Stimulated activated CD4-positive, alpha-beta T cell treated with anti-CD3 and anti-CD28 coated beads, TNF-alpha, amount 100 ng/mL, for 1 hour (primary cell): ENCODE measurements at regions not wholly inside any gene's neighbourhood (a gene's known extent, or its start where the extent isn't known, plus 50 kb on each side); places are given as distances from the start of the nearest gene placed in this dataset.
"Not testable (repeated sequence)": the region's sequence is repeated elsewhere in the genome, so short reads cannot be mapped to it uniquely, and the experiment has no call there.

Experiments used
- DNase-seq, 3 donors: peaks; one replicate each; pipeline ENCODE4 v3.0.0-alpha.2; 2020; ENCODE audit warnings: low read depth in 3 of 3, low spot score in 1 of 3

DNA sequence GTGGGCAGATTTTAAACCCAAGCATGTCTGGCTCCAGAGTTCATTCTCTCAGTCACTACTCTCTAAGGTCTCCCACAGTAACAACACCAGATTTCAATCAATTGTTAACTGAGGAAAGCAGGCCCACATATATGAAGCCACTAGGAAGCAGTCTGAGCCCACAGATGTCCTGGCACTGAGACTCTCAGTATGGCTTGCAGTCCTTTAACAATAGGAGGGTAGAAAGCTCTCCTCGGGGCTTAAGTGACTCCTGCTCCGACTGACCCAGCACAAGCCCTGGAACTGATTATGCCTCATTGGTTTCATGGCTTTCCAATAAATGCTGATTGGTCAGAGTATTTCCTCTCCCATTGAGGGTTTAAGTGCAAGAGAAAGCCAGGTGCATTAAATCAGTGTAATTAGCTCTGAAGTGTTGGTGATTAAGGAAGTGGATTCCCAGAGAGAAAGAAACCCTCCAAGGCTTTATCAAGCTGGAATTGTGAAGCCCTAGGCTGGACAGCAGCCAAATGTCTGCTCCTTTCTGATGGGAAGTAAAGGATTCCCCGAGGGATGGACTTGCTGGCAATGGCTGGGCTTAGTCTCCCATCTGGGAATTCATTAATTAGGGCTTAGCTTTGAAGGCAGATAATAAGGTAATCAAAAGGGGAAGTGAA, 76.6 kb upstream of the PROKR2 start:
- DNase-seq, result no peak

DNA sequence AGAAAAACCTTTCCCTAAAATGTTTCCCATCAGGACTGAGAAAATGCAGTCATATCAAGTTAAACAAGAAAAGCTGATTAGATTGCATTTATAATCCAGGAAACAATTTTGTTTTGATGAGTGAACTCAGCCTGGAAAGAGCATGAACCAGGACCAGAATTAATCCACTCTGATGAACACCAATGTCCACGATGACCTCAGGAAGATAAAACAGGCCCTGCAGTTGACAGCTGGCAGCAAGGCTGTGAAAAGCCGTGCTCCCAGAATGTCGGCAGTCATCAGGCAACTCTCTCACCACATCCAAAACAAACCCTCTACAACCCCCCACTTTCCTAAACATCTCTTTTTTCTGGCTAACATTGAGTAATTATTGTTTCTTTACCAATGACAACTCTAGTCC, 74.0 kb upstream of the PROKR2 start:
- DNase-seq, result no peak

DNA sequence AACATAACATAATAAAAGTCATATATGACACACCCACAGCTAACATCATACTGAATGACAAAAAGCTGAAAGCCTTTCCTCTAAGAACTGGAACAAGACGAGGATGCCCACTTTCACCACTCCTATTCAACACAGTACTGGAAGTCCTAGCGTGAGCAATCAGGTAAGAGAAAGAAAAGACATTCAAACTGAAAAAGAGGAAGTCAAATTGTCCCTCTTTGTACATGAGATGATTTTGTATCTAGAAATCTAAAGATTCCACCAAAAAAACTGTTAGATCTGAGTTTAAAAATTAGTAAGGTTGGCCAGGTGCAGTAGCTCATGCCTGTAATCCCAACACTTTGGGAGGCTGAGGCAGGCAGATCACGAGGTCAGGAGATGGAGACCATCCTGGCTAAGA, 70.1 kb upstream of the PROKR2 start:
- not testable (repeated sequence) for DNase-seq

DNA sequence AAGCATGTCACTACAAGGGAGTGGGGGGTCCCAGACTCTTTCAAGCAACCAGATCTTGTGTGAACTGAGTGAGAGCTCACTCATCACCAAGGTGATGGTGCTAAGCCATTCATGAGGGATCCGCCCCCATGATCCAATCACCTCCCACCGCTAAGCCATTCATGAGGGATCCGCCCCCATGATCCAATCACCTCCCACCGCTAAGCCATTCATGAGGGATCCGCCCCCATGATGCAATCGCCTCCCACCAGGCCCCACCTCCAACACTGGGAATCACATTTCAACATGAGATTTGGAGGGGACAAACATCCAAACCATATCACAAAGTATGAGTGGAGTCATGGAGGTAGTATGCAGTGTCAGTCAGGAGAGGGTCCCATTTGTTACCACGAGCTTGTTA, 64.8 kb upstream of the PROKR2 start:
- not testable (repeated sequence) for DNase-seq

DNA sequence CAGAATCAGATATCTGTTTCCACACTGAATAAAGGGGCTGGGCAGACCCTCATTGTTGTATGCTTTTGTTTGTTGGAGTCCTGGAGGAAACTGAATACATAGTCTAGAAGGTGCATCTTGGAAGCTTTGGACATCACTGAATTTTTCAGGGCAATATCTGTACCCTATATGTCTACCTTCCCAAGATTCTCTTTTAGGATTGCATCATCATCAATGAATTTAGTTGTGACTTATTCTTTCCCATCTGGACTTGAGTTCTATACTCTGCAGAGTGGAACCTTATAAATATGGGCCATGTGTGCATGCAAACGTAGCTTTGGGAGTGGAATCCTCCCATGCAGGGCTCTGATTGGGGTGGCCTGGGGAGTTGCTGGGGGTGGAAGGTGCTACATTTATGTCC, 60.7 kb upstream of the PROKR2 start:
- DNase-seq, result no peak

DNA sequence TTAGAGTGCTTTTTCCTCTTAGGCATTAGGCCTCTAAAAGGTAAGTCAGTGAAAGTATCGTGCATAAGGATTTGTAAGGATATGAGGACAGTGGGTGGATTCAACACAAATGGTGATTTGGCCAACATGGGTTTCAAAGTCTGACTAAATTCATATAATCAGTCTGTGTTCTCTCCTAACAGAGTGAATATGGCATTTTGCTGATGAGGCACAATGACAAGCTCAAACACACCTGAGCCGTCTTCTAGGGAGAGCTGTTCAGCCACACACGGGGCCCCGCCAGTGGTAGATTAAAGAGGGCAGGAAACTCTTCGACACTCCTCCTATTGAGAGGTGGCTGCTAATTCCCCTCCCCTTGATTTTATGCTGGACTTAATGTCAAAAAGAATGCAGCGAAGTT, 59.5 kb upstream of the PROKR2 start:
- no peak for DNase-seq

DNA sequence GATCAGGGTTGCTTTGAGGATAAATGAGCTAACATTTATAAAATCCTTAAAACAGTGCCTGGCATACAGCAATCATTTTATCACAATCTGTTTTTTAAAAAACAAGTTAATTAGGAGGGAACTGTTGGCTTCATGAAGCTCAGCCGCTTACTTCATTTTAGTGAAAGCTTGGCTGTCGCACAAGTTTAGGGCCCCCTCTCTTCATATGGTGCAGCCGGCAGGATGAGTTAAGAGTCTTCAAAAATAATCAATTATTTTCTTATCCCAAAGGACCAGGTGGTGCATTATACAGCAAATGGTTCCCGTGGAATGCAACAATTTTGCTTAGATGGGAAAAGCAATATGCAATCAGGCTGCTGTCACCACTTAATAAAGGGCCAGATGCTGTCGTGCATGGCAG, 57.4 kb upstream of the PROKR2 start:
- DNase-seq, result no peak

DNA sequence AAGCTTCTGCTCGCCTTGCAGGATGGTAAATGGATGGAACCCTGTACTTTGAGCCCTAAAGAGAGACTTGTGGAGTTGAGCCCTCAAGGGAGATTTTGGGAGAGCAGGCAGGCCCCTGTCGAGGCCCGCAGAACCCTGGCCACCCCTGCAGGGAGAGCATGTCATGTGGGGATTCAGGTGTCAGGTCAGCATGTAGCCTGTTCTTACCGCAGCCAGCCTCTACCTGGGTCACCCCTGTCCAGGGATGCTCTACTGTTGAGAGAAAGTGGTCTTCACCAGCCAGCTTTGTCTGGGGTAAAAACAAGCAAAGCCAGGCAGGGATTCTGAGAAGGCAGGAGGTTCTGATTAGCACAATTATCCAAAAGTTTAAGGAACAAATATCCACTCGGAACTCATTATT, 55.6 kb upstream of the PROKR2 start:
- no peak for DNase-seq

DNA sequence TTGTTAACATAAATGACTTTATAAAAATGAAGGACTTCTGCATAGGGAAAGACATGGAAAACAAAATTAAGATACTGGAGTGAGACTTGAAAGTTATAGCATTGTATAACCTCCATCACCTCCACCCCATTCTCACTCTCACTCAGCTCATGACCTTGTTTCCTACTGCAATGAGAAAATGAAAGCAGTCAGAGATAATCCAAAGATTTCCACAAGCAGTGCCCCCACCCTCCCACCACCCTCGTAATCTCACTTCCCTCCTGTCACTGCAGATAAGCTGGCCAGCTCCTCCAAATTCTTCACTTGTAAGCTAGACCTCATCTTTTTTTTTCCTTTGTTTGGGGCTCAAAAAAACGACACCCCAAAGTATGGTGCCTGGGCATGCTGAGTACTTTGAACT, 52.9 kb upstream of the PROKR2 start:
- DNase-seq, result no peak
